ELF-1 (cell line): ENCODE measurements at regions not wholly inside any gene's neighbourhood (a gene's known extent, or its start where the extent isn't known, plus 50 kb on each side); places are given as distances from the start of the nearest gene placed in this dataset.
"Not testable (repeated sequence)": the region's sequence is repeated elsewhere in the genome, so short reads cannot be mapped to it uniquely, and the experiment has no call there.

Experiments
- DNase-seq: peaks from one replicate; pipeline ENCODE4 v3.0.0-alpha.2; 2016; ENCODE audit warnings: low read depth, low spot score

DNA sequence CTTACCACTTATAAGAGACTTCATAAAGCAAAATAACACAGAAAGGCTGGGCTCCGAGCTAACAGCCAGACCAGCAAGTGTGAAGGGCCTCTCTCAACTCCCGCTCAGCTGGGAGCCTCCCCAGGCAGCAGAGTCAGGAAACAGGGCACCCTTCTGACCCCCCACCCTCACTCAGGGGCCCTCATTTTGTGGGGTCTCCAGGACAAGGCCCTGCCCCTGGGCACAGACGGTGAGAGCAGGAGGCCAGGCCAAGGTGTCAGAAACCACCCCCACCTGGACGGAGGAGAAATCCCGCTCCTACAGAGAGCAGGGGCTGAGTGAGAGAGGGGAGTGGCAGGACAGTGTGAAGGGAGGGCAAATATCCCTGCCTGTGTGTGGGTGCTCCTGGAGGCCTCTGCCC is 135.8 kb upstream of the FOXD4L5 start:
- DNase-seq: no peak

DNA sequence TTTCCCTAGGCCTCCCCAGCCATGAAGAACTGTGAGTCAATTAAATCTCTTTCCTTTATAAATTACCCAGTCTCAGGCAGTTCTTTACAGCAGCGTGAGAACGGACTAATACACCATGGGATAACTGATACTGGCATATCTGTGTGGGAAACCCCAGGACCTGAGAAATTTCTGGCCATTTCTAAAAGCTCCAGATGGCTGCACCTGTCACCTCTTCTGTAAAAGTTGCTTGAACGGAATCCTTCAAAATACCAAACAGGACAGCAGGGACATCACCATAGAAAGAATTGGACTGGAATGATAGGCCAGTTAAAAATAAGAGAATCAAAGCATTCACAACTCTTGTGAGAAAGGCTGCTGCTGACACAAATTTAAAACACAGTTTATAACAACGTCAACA is 134.0 kb upstream of the FOXD4L5 start:
- DNase-seq: not testable (repeated sequence)

DNA sequence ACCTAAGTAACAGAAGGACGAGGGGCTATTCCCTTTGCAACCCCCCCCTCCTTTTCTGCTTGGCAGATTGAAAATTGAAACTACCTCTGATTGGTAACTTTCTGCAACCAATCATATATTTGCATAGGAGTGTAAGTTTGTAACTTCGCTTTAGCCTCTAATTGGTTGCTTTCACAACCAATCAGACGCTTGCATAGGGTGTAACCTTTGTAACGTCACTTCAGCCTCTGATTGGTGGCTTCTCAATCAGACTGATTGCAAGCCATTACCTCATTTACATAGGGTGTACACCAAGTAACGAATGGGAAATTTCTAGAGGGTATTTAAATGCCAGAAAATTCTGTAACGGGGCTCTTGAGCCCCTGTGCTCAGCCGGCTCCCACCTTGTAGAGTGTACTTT is 131.9 kb upstream of the FOXD4L5 start:
- not testable (repeated sequence) for DNase-seq

GRCh38 chr9:65414249-65414648 is 129.2 kb upstream of the FOXD4L5 start:
- not testable (repeated sequence) for DNase-seq

- not testable (repeated sequence) for DNase-seq
These were observed 128.4 kb upstream of the FOXD4L5 start for GRCh38 chr9:65413371-65413770.

GRCh38 chr9:65411901-65412300 is 126.9 kb upstream of the FOXD4L5 start:
- no peak for DNase-seq

DNA sequence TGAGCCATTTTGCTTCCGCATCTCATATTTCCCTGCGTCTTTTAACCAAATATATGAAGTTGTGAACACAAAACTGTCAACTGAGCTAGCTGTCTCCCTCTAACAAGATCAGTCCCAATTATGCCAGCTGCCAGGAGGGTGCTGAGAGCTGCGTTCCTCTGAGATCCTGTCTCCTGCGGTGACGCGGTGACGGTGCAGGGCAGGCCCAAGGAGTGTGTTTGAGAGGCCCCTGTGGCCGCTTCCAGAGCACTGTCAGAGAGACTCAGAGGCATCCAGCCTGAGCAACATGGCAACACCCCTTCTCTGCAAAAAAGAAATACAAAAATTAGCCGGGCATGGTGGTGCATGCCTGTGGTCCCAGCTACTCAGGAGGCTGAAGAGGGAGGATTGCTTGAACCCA is 126.3 kb upstream of the FOXD4L5 start:
- no peak for DNase-seq

GRCh38 chr9:65410926-65411325 is 125.9 kb upstream of the FOXD4L5 start:
- no peak for DNase-seq

- no peak for DNase-seq
These were observed 124.5 kb upstream of the FOXD4L5 start for GRCh38 chr9:65409471-65409980.

- not testable (repeated sequence) for DNase-seq
These were observed 123.8 kb upstream of the FOXD4L5 start for GRCh38 chr9:65408806-65409205.

GRCh38 chr9:65406625-65407024 is 121.6 kb upstream of the FOXD4L5 start:
- DNase-seq: not testable (repeated sequence)

DNA sequence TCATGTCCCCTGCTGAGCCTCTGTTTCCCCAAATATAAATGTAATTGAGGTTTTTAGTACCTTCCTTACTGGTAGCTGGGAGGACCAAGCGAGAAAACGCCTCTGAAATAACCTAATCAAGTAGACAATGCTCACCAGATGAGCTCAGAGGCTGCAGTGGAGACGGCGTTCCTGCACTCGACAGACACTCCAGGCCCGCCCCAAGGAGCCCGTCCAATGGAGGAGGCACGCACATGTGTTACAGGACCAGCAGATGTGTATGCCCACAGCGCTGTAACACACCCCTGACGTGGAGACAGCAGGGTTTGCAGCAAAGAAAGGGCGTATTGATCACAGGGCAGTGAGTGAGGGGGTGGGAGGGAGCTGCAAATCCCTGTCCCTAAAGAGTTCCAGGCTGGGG is 120.8 kb upstream of the FOXD4L5 start:
- DNase-seq: not testable (repeated sequence)

DNA sequence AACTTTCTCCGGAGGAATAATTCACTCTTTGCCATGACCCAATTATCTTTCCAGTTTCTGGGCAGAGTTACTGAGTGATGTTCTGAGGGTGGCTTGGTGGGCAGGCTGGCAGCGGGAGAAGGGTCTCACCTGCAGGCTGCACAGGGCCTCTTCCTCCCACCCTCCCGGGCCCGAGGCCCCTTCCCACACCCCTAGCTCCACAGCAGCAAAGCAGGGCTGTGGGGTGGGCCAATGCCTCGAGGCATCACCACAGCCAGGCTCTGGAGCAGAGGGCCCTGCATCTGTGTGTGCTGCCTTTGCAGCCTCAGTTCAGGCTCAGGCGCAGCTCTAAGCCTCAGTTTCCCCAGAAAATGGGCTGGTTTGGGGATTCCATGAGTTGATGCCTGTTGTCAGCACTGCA is 120.2 kb upstream of the FOXD4L5 start:
- DNase-seq: no peak

DNA sequence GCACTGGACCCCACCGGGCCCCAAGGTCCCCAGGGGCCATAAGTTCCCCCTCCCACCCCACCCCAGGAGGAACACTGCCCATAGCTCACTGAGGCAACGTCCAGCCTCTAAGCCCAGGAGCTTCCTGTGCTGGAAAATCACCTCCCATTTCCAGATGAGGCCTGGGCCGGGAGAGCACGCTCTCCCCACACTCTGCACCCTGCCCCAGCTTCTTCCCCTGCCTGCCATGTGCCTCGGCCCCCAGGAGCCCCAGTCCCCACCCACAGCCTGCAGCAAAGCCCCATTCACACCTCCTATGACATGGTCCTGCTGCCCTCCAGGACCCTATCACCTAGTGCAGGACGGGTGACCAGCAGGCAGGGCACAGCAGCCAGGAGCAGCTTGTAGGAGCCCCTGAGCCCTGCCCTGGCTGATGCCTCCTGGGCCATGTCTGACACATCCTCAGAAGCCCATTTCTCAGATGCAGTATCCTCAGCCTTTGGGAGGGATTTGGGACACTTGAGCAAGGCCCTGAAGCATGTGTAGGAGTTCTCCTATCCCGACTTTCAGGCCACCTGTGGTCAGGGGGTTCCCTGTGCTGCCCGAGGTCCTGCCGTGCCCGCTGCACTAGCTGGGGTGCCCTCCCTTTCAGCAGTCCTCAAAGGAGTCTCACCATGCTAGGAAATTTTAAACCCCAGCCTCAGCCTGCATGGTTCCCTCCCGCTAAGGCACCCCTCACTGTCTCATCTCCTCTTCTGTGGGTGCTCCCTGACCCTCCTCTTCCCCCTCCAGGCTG is 119.4 kb upstream of the FOXD4L5 start:
- DNase-seq: no peak

GRCh38 chr9:65403721-65404120 is 118.7 kb upstream of the FOXD4L5 start:
- DNase-seq: no peak

DNA sequence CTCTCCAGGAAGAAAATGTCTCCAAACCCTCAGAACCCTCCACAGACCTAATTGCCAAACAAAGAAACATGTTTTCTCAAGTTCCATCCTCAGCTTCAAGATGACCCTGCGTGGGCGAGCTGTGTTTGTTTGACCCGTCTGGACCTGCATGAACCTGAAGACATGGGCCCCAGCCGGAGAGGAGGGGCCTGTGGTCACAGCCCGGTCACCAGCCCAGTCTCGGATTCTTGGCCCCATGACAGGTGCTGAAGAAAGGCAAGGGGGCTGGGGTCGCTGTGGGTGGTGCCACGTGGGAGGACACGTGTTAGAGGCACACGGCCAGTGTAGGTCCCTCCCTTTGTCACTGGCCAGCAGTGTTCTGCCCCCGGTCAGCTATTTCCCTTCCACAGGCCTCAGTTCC is 118.1 kb upstream of the FOXD4L5 start:
- DNase-seq: not testable (repeated sequence)

- not testable (repeated sequence) for DNase-seq
These were observed 117.3 kb upstream of the FOXD4L5 start for GRCh38 chr9:65402206-65402870.

DNA sequence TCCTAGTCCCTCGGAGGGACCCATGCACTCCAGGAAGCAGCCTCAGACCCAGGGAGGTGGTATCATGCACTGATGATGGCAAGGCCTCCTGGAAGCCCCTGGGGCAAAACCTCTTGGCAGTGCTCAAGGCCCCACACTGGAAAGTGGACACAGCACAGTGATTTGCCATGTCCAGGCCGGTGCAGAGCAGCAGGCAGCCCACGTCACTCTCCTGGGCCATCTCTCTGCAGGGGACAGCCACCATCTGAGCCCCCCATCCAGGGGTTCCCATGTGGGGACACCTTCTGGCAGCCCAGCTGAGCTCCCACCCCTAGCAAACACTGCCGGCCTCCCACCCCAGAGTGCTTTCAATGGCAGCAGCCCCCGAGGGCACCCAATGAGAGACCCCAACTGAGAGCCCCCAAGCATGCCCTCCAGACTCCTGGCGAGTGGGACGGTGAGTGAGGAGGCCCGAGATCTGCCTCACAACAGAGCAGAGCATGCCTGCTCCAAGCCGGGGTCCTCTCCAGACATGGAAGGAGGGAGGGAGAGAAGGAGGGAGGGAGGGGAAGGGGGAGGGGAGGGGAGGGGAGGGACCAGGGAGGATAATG is 116.5 kb upstream of the FOXD4L5 start:
- not testable (repeated sequence) for DNase-seq

DNA sequence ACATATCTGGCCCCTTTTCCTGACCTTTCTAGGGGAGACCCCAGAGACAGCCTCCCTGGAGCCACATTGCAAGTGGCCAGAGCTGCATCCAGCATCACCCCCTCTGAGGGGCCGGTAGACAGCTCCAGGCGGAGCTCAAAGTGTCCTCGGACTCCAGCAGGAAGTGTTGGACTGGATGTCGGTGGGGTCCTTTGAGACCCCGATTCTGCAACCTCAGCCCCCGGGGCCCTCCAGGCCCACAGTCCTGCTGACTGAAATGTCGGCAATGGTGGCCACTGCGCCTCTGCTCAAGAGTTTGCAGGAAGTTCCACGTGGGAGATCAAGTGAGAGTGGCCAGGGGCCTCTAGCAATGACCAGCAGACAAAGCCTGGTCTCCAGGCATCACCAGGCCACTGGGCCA is 115.9 kb upstream of the FOXD4L5 start:
- DNase-seq: no peak

DNA sequence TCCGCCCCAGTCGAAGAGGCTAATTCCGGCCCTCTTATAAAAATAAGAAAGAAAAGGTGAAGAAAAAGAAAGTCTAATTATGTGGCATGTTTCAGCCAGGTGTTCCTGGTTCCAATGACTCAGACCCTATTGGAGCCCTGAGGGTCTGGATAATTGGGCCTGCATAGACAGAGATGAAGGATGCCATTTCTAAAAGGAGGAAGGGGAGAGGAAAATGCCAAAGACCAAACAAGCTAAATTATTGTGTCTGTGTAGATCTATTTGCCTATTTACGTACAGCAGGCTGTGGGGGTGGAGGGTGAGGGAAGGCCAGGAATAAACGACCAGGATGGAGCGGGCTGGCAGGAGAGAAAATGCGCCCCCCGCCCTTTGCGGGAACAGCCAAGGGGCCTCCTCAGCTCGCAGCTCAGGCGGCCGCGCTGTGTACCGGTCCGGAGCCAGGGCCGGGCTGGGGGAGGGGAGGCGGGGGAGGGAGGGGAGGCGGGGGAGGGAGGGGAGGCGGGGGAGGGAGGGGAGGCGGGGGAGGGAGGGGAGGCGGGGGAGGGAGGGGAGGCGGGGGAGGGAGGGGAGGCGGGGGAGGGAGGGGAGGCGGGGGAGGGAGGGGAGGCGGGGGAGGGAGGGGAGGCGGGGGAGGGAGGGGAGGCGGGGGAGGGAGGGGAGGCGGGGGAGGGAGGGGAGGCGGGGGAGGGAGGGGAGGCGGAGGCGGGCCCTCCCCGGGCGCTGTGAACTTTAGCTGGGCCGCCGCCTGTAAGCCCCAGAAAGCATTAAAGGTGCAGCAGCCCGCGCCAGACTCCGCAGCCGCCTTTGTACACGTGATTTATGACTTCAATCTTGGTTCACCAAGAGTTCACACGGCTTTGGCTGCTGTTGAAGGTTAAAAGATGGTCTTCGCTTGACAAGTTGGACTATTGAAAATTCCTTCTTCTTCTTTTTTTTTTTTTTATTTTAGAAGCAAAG is 113.0 kb upstream of the FOXD4L5 start:
- not testable (repeated sequence) for DNase-seq

DNA sequence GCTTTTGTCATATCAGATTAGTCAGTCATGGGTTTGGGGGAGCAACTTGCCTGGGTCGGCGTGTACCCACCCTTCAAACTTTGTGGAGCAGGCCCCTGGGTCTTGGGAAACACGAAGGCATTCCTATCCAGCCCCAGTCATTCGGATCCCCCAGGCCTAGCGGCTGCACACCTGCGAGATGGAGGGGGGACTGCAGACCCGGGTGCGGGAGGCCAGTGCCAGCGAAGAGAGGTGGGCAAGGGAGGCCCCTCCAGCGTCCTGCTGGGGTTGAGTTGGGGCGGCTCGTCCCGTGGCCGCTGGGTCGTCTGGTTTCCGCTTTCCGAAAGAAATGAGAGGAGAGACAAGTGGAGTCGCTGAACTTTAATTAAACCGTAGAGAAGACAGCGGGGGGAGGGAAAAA is 112.2 kb upstream of the FOXD4L5 start:
- DNase-seq: not testable (repeated sequence)
